ENCODE measurements at regions not wholly inside any gene's neighbourhood (a gene's known extent, or its start where the extent isn't known, plus 50 kb on each side); places are given as distances from the start of the nearest gene placed in this dataset.
"Not testable (repeated sequence)": the region's sequence is repeated elsewhere in the genome, so short reads cannot be mapped to it uniquely, and the experiment has no call there.

- DNase-seq (ENCODE audit: low spot score) (no peak), FAIRE-seq (no peak), ATAC-seq (no peak)
- H3K36me3 ChIP-seq (replicated peaks in 1 of 2; ENCODE audit: control insufficient read depth in 1 of 2, insufficient read depth in 2 of 2, low read length in 2 of 2), result no peaks in the 10 kb centered on the region
- H3K4me2 ChIP-seq (ENCODE audit: low read depth, low read length), result no peak overlapping the region
- no peaks in the 10 kb centered on the region for H3K4me1 ChIP-seq (ENCODE audit: insufficient read depth, low read length)
- no TSS peak for BruUV-seq (replicated peaks)
- H3K79me2 ChIP-seq (ENCODE audit: insufficient read depth, low read length), result no peaks in the 10 kb centered on the region
- peaks cover 38% of the 10 kb centered on the region for H3K9me3 ChIP-seq (ENCODE audit: low read length)
- in situ Hi-C loops (cut with HindIII; ENCODE audit: extremely low pct_ligation_motif_present, low pct_unique_long_range_greater_than_20kb), result no loop called here
- H2AFZ ChIP-seq (ENCODE audit: low read length), result no peak overlapping the region
- no peaks in the 10 kb centered on the region for H3K27me3 ChIP-seq (ENCODE audit: control insufficient read depth in 1 of 2, insufficient read depth in 2 of 2, low read length in 2 of 2)
- intact Hi-C loops (cut with micrococcal nuclease; ENCODE audit: unreplicated experiment), result no loop called here
- no peak overlapping the region for H3K4me3 ChIP-seq (replicated peaks in 1 of 3; ENCODE audit: insufficient read depth in 1 of 3, low read depth in 2 of 3, low read length in 3 of 3)
- no peak for TF ChIP-seq NR1H2 (CRISPR knock-in tag; IDR thresholded peaks at IDR 0.05; ENCODE audit: borderline replicate concordance, low read depth)
- TF ChIP-seq PBX3 (CRISPR knock-in tag; IDR thresholded peaks at IDR 0.05; ENCODE audit: borderline replicate concordance), result no peak
- no peak for TF ChIP-seq SP4 (CRISPR knock-in tag; IDR thresholded peaks at IDR 0.05)
- TF ChIP-seq CSRNP1 (CRISPR knock-in tag; IDR thresholded peaks at IDR 0.05), result no peak
- no peak for TF ChIP-seq LRRFIP1 (CRISPR knock-in tag; conservative IDR thresholded peaks at IDR 0.05)
- TF ChIP-seq RNF2 (conservative IDR thresholded peaks at IDR 0.05; ENCODE audit: low read depth), result no peak
- TF ChIP-seq THAP9 (CRISPR knock-in tag; IDR thresholded peaks at IDR 0.05; ENCODE audit: borderline replicate concordance), result no peak
- POLR2A ChIA-PET, result no interaction called here
- H4K20me1 ChIP-seq (ENCODE audit: insufficient read depth, low read length), result no peaks in the 10 kb centered on the region
- CTCF ChIA-PET (ENCODE audit: low intra/inter-chr PET ratio, low total read pairs), result no interaction called here
- no peak overlapping the region for H3K9ac ChIP-seq (ENCODE audit: insufficient read depth, low read depth, low read length)
- H3K27ac ChIP-seq (ENCODE audit: extremely low read length, insufficient read depth, low read length), result no peak overlapping the region
Measured at GRCh38 chr1:81252471-81253151, 548.1 kb upstream of the ADGRL2 start.

GRCh38 chr1:81250825-81251224, 549.9 kb upstream of the ADGRL2 start:
- H3K4me2 ChIP-seq (ENCODE audit: low read depth, low read length); POLR2A ChIA-PET; BruUV-seq (replicated peaks); H3K79me2 ChIP-seq (ENCODE audit: insufficient read depth, low read length); H3K4me1 ChIP-seq (ENCODE audit: insufficient read depth, low read length); ATAC-seq; H3K27me3 ChIP-seq (ENCODE audit: control insufficient read depth in 1 of 2, insufficient read depth in 2 of 2, low read length in 2 of 2); H3K4me3 ChIP-seq (replicated peaks in 1 of 3; ENCODE audit: insufficient read depth in 1 of 3, low read depth in 2 of 3, low read length in 3 of 3); DNase-seq (ENCODE audit: low spot score); H4K20me1 ChIP-seq (ENCODE audit: insufficient read depth, low read length); H2AFZ ChIP-seq (ENCODE audit: low read length); H3K36me3 ChIP-seq (replicated peaks in 1 of 2; ENCODE audit: control insufficient read depth in 1 of 2, insufficient read depth in 2 of 2, low read length in 2 of 2); intact Hi-C loops (cut with micrococcal nuclease; ENCODE audit: unreplicated experiment); H3K9ac ChIP-seq (ENCODE audit: insufficient read depth, low read depth, low read length); H3K27ac ChIP-seq (ENCODE audit: extremely low read length, insufficient read depth, low read length); in situ Hi-C loops (cut with HindIII; ENCODE audit: extremely low pct_ligation_motif_present, low pct_unique_long_range_greater_than_20kb); CTCF ChIA-PET (ENCODE audit: low intra/inter-chr PET ratio, low total read pairs); FAIRE-seq: not testable (repeated sequence)
- WGBS (ENCODE audit: low lambda C conversion rate), result 12% methylated on average over 4 of the region's 5 CpGs
- peaks cover 29% of the 10 kb centered on the region for H3K9me3 ChIP-seq (ENCODE audit: low read length)

Data from HepG2 (cell line).